ENCODE measurements at regions not wholly inside any gene's neighbourhood (a gene's known extent, or its start where the extent isn't known, plus 50 kb on each side); places are given as distances from the start of the nearest gene placed in this dataset.

DNA sequence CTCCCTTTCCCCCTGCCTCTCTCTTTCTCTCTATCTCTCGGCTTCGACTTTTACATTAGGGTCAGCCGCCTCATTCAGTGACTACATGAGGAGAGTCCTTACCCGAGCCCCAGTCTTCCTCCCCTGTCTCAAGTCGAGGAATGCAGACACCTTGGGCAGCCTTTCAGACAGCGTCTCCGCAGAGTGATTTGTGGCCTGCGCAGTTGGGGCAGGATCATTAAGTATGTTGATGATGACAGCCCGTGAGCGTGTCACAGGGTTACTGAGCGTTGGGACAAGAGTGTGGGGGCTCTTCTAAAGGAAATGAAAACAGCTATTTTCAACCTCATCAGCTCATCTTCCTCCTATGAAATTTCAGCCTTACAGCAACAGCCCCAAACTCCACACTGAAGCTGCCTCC lies 312.1 kb upstream of the GATB start:
- H3K4me3 ChIP-seq (ENCODE audit: low read depth, low read length) = no peak overlapping the region
- no peak for DNase-seq
- in situ Hi-C loops (cut with HindIII; ENCODE audit: low pct_ligation_motif_present, low sequenced_read_pairs) = no loop called here
- no peaks in the 10 kb centered on the region for H3K27me3 ChIP-seq (replicated peaks)
- no peak overlapping the region for H3K27ac ChIP-seq
- no peaks in the 10 kb centered on the region for H3K36me3 ChIP-seq (replicated peaks)
- TF ChIP-seq, protein P1, sequence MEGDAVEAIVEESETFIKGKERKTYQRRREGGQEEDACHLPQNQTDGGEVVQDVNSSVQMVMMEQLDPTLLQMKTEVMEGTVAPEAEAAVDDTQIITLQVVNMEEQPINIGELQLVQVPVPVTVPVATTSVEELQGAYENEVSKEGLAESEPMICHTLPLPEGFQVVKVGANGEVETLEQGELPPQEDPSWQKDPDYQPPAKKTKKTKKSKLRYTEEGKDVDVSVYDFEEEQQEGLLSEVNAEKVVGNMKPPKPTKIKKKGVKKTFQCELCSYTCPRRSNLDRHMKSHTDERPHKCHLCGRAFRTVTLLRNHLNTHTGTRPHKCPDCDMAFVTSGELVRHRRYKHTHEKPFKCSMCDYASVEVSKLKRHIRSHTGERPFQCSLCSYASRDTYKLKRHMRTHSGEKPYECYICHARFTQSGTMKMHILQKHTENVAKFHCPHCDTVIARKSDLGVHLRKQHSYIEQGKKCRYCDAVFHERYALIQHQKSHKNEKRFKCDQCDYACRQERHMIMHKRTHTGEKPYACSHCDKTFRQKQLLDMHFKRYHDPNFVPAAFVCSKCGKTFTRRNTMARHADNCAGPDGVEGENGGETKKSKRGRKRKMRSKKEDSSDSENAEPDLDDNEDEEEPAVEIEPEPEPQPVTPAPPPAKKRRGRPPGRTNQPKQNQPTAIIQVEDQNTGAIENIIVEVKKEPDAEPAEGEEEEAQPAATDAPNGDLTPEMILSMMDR (IDR thresholded peaks at IDR 0.05; ENCODE audit: low read depth, low read length, missing control alignments) = no peak

DNA sequence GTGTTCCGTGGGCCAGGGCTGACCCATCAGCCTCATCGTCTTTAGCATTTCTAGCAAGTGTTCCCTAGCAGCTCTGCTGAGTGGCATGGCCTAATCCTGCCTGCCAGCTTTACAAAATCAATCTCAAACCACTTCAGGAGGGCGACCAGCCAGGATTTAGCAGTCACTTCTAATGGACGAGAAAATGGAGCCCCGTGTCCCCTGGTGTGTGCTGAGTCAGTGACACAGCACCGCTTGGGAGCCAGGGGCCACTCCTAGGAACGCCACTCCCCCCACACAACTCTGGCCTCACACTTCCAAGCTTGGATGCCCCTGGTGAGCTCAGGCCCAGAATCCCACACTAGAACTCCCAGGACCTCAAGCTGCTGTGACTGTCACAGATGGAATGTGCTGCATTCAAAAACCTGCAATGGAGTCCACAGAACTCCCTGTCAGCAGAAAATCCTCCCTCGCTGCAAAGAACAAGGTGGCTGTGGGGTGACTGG lies 311.2 kb upstream of the GATB start:
- in situ Hi-C loops (cut with HindIII; ENCODE audit: low pct_ligation_motif_present, low sequenced_read_pairs) = no loop called here

GRCh38 chr4:152070854-152071253 lies 310.0 kb upstream of the GATB start:
- in situ Hi-C loops (cut with HindIII; ENCODE audit: low pct_ligation_motif_present, low sequenced_read_pairs) = no loop called here
- H3K27ac ChIP-seq = no peak overlapping the region
- TF ChIP-seq, protein P1 (IDR thresholded peaks at IDR 0.05; ENCODE audit: low read depth, low read length, missing control alignments) = no peak
- no peaks in the 10 kb centered on the region for H3K36me3 ChIP-seq (replicated peaks)
- H3K27me3 ChIP-seq (replicated peaks) = no peaks in the 10 kb centered on the region
- no peak overlapping the region for H3K4me3 ChIP-seq (ENCODE audit: low read depth, low read length)
- DNase-seq = no peak

More for the DNA sequence above, 311.2 kb upstream of the GATB start:
- DNase-seq = no peak
- H3K27me3 ChIP-seq (replicated peaks) = no peaks in the 10 kb centered on the region
- no peak overlapping the region for H3K27ac ChIP-seq
- TF ChIP-seq, protein P1 (IDR thresholded peaks at IDR 0.05; ENCODE audit: low read depth, low read length, missing control alignments) = no peak
- H3K36me3 ChIP-seq (replicated peaks) = no peaks in the 10 kb centered on the region
- no peak overlapping the region for H3K4me3 ChIP-seq (ENCODE audit: low read depth, low read length)

GRCh38 chr4:152068866-152069265 lies 308.1 kb upstream of the GATB start:
- H3K27me3 ChIP-seq (replicated peaks) = no peaks in the 10 kb centered on the region
- H3K36me3 ChIP-seq (replicated peaks) = no peaks in the 10 kb centered on the region
- H3K27ac ChIP-seq = no peak overlapping the region
- H3K4me3 ChIP-seq (ENCODE audit: low read depth, low read length) = no peak overlapping the region
- no peak for DNase-seq
- TF ChIP-seq, protein P1 (IDR thresholded peaks at IDR 0.05; ENCODE audit: low read depth, low read length, missing control alignments) = no peak
- in situ Hi-C loops (cut with HindIII; ENCODE audit: low pct_ligation_motif_present, low sequenced_read_pairs) = no loop called here

DNA sequence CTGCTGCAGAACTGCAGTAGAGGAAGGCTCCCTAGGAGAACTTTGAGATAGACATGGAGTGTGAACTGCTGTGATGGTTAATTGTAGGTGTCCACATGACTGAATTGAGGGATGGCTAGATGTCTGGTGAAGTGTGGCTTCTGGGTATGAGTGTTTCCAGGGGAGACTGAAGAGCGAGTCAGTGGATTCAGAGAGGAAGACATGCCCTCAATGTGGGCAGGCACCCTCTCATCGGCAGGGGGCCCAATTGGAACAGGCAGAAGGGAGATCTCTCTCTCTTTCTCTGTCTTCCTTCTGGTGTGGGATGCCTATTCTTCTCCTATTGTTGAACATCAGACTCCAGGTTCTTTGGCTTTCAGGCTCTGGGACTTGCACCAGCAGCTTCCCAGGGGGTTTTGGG lies 304.7 kb upstream of the GATB start:
- Histone ChIP-seq H3K4me3 (ENCODE audit: low read depth, low read length) (no peak overlapping the region), H3K27ac (no peak overlapping the region), H3K36me3 (replicated peaks) (no peaks in the 10 kb centered on the region), H3K27me3 (replicated peaks) (no peaks in the 10 kb centered on the region)
- TF ChIP-seq, protein P1 (IDR thresholded peaks at IDR 0.05; ENCODE audit: low read depth, low read length, missing control alignments) = no peak
- no peak for DNase-seq
- in situ Hi-C loops (cut with HindIII; ENCODE audit: low pct_ligation_motif_present, low sequenced_read_pairs) = no loop called here

DNA sequence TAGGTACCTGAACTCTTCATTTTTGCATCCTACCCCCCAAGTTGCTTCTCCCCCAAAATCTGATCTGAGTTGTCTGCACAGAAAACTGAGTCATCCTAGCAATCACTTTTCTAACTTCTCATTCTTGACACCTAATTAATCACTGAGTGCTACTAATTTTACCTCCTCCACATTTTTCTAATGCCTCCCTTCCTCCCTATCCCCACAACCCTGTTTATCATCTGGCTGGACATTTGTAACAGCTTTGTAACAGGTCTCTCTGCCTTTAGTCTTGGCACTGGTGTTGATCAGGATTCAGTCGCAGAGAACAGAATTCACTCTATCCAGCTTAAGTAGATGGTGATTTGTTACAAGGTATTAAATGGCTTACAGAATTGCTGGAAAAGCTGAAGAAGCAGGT lies 303.9 kb upstream of the GATB start:
- no peak for DNase-seq
- in situ Hi-C loops (cut with HindIII; ENCODE audit: low pct_ligation_motif_present, low sequenced_read_pairs) = no loop called here

More for the DNA sequence above, 303.9 kb upstream of the GATB start:
- TF ChIP-seq, protein P1 (IDR thresholded peaks at IDR 0.05; ENCODE audit: low read depth, low read length, missing control alignments) = no peak
- H3K27ac ChIP-seq = no peak overlapping the region
- H3K27me3 ChIP-seq (replicated peaks) = no peaks in the 10 kb centered on the region
- no peak overlapping the region for H3K4me3 ChIP-seq (ENCODE audit: low read depth, low read length)
- no peaks in the 10 kb centered on the region for H3K36me3 ChIP-seq (replicated peaks)
